Neuronal stem cell (in vitro differentiated cells): ENCODE measurements at regions not wholly inside any gene's neighbourhood (a gene's known extent, or its start where the extent isn't known, plus 50 kb on each side); places are given as distances from the start of the nearest gene placed in this dataset.
"Not testable (repeated sequence)": the region's sequence is repeated elsewhere in the genome, so short reads cannot be mapped to it uniquely, and the experiment has no call there.

Experiments used
- DNase-seq: peaks from one replicate; pipeline ENCODE4 v3.0.0-alpha.2; 2013; ENCODE audit warnings: low spot score
- H2AFZ ChIP-seq: one replicate; pipeline ENCODE4 v1.6.1; 2013; ENCODE audit warnings: mild to moderate bottlenecking, low read length, inconsistent platforms
- H2AK5ac ChIP-seq: 2 replicates; pipeline ENCODE4 v1.6.1; 2013; ENCODE audit warnings: low read depth, mild to moderate bottlenecking, inconsistent platforms, low read length, moderate library complexity, mixed read lengths
- H2BK120ac ChIP-seq: 2 replicates; pipeline ENCODE4 v1.6.1; 2013; ENCODE audit warnings: low read depth, mild to moderate bottlenecking, inconsistent platforms, low read length, moderate library complexity, mixed read lengths
- H2BK12ac ChIP-seq: one replicate; pipeline ENCODE4 v1.6.1; 2013; ENCODE audit warnings: low read length, inconsistent platforms
- H2BK15ac ChIP-seq: 2 replicates; pipeline ENCODE4 v1.6.1; 2013; ENCODE audit warnings: mild to moderate bottlenecking, low read length, inconsistent platforms, mixed read lengths
- H2BK5ac ChIP-seq: one replicate; pipeline ENCODE4 v1.6.1; 2013; ENCODE audit warnings: inconsistent platforms, mild to moderate bottlenecking, low read length, moderate library complexity
- H3K14ac ChIP-seq: one replicate; pipeline ENCODE4 v1.6.1; 2013; ENCODE audit warnings: low read length, inconsistent platforms
- H3K18ac ChIP-seq: 2 replicates; pipeline ENCODE4 v1.6.1; 2013; ENCODE audit warnings: low read length, inconsistent platforms
- H3K23ac ChIP-seq: 2 replicates; pipeline ENCODE4 v1.6.1; 2013; ENCODE audit warnings: low read depth, mild to moderate bottlenecking, mixed read lengths, low read length, inconsistent platforms; ENCODE audit not compliant: poor library complexity
- H3K27ac ChIP-seq: replicated peaks from 3 replicates; pipeline ENCODE4 v1.5.1; 2013; ENCODE audit warnings: low read length, inconsistent platforms
- H3K27me3 ChIP-seq, 3 experiments: 2 replicates each; pipeline ENCODE4 v1.6.1; 2013; ENCODE audit warnings: low read length in 3 of 3, mild to moderate bottlenecking in 2 of 3, inconsistent platforms in 1 of 3, low read depth in 1 of 3, mixed read lengths in 1 of 3, moderate library complexity in 1 of 3; ENCODE audit not compliant: control insufficient read depth in 3 of 3, insufficient read depth in 3 of 3
- H3K36me3 ChIP-seq, 2 donors: replicated peaks in 1 of 2; 2 replicates each; pipeline ENCODE4 v1.6.1; 2013; ENCODE audit warnings: low read length in 2 of 2; ENCODE audit not compliant: control insufficient read depth in 2 of 2, insufficient read depth in 2 of 2
- H3K4ac ChIP-seq: 2 replicates; pipeline ENCODE4 v1.6.1; 2013; ENCODE audit warnings: inconsistent platforms, mild to moderate bottlenecking, low read length, moderate library complexity
- H3K4me1 ChIP-seq, 2 donors: 1 replicate in 1 of 2; 2 replicates in 1 of 2; pipeline ENCODE4 v1.6.1; 2013; ENCODE audit warnings: low read length in 2 of 2, low read depth in 1 of 2; ENCODE audit not compliant: control insufficient read depth in 2 of 2, insufficient read depth in 1 of 2
- H3K4me2 ChIP-seq: one replicate; pipeline ENCODE4 v1.6.1; 2013; ENCODE audit warnings: mild to moderate bottlenecking, low read length, inconsistent platforms; ENCODE audit not compliant: insufficient read depth, poor library complexity, severe bottlenecking
- H3K4me3 ChIP-seq, 2 donors: 2 replicates each; pipeline ENCODE4 v1.5.1; 2013; ENCODE audit warnings: low read length in 2 of 2, mild to moderate bottlenecking in 2 of 2, inconsistent platforms in 1 of 2, moderate library complexity in 1 of 2
- H3K79me1 ChIP-seq: one replicate; pipeline ENCODE4 v1.6.1; 2013; ENCODE audit warnings: low read depth, mild to moderate bottlenecking, inconsistent platforms, low read length, moderate library complexity
- H3K9ac ChIP-seq: one replicate; pipeline ENCODE4 v1.6.1; 2013; ENCODE audit warnings: mild to moderate bottlenecking, low read depth, low read length, inconsistent platforms; ENCODE audit not compliant: poor library complexity
- H3K9me3 ChIP-seq, 2 donors: replicated peaks in 1 of 2; 2 replicates each; pipeline versions ENCODE3 to v1.6.1; 2013; ENCODE audit warnings: low read length in 2 of 2, mild to moderate bottlenecking in 2 of 2, inconsistent platforms in 1 of 2, low read depth in 1 of 2, mixed read lengths in 1 of 2, moderate library complexity in 1 of 2; ENCODE audit not compliant: control insufficient read depth in 2 of 2, insufficient read depth in 1 of 2
- H4K8ac ChIP-seq: one replicate; pipeline ENCODE4 v1.6.1; 2013; ENCODE audit warnings: low read depth, mild to moderate bottlenecking, inconsistent platforms, low read length, moderate library complexity
- H4K91ac ChIP-seq: one replicate; pipeline ENCODE4 v1.6.1; 2013; ENCODE audit warnings: low read length, low read depth, mild to moderate bottlenecking, inconsistent platforms; ENCODE audit not compliant: poor library complexity
- WGBS, 2 donors: extraction: QIAGEN DNeasy Blood & Tissue Kit; methylation state at CpG; one replicate each; pipeline ENCODE4 v1.1.7; 2013; ENCODE audit warnings: missing lambda C conversion rate in 2 of 2, mixed read lengths in 1 of 2; ENCODE audit not compliant: insufficient read length in 2 of 2, insufficient replicate concordance in 1 of 2; ENCODE audit errors: extremely low coverage in 2 of 2; 5-methylcytosine and 5-hydroxymethylcytosine counted together

GRCh38 chr1:149657750-149658149 is 74.1 kb downstream of the PPIAL4C start:
- not testable (repeated sequence) for H2BK15ac ChIP-seq, H3K36me3 ChIP-seq, H3K4ac ChIP-seq, H2BK120ac ChIP-seq, H3K27me3 ChIP-seq, DNase-seq, H3K23ac ChIP-seq, H2BK12ac ChIP-seq, H3K4me1 ChIP-seq, H3K9me3 ChIP-seq, H2BK5ac ChIP-seq, H4K91ac ChIP-seq, H3K9ac ChIP-seq, H4K8ac ChIP-seq, H2AFZ ChIP-seq, H3K18ac ChIP-seq, H3K27ac ChIP-seq, H3K79me1 ChIP-seq, H3K4me3 ChIP-seq, H3K14ac ChIP-seq, H2AK5ac ChIP-seq, H3K4me2 ChIP-seq
- WGBS, 2 donors: no CpG with 5 or more reads among the region's 4 CpGs

GRCh38 chr1:149658175-149658574 is 74.5 kb downstream of the PPIAL4C start:
- H2BK12ac ChIP-seq, H3K27me3 ChIP-seq, H3K18ac ChIP-seq, H3K4me1 ChIP-seq, H4K8ac ChIP-seq, H3K14ac ChIP-seq, H2BK15ac ChIP-seq, H2BK120ac ChIP-seq, H2AFZ ChIP-seq, H3K36me3 ChIP-seq, H3K4me2 ChIP-seq, DNase-seq, H3K4me3 ChIP-seq, H3K4ac ChIP-seq, H3K27ac ChIP-seq, H2AK5ac ChIP-seq, H3K23ac ChIP-seq, H4K91ac ChIP-seq, H3K9me3 ChIP-seq, H3K9ac ChIP-seq, H2BK5ac ChIP-seq, H3K79me1 ChIP-seq: not testable (repeated sequence)
- no CpG with 5 or more reads among the region's 5 CpGs for WGBS, 2 donors

GRCh38 chr1:149664624-149665023 is 81.0 kb downstream of the PPIAL4C start:
- not testable (repeated sequence) for H4K8ac ChIP-seq, H4K91ac ChIP-seq, H2BK120ac ChIP-seq, H2AFZ ChIP-seq, H2BK12ac ChIP-seq, H3K23ac ChIP-seq, H3K18ac ChIP-seq, H2BK15ac ChIP-seq, H3K4ac ChIP-seq, H3K27me3 ChIP-seq, H3K4me2 ChIP-seq, H3K9ac ChIP-seq, H3K14ac ChIP-seq, H2AK5ac ChIP-seq, H3K4me3 ChIP-seq, H3K27ac ChIP-seq, H2BK5ac ChIP-seq, H3K79me1 ChIP-seq, H3K36me3 ChIP-seq, H3K9me3 ChIP-seq, H3K4me1 ChIP-seq, DNase-seq
- no CpG with 5 or more reads among the region's 2 CpGs for WGBS, 2 donors

- H3K27me3 ChIP-seq, H3K4me1 ChIP-seq, DNase-seq, H2BK15ac ChIP-seq, H2AFZ ChIP-seq, H2BK5ac ChIP-seq, H3K9me3 ChIP-seq, H3K4ac ChIP-seq, H2AK5ac ChIP-seq, H3K36me3 ChIP-seq, H4K8ac ChIP-seq, H3K14ac ChIP-seq, H3K18ac ChIP-seq, H2BK12ac ChIP-seq, H3K23ac ChIP-seq, H3K9ac ChIP-seq, H4K91ac ChIP-seq, H2BK120ac ChIP-seq, H3K79me1 ChIP-seq, H3K4me3 ChIP-seq, H3K4me2 ChIP-seq, H3K27ac ChIP-seq: not testable (repeated sequence)
Measured at GRCh38 chr1:149665033-149665432, 81.4 kb downstream of the PPIAL4C start.
